ENCODE measurements at regions not wholly inside any gene's neighbourhood (a gene's known extent, or its start where the extent isn't known, plus 50 kb on each side); places are given as distances from the start of the nearest gene placed in this dataset.

DNA sequence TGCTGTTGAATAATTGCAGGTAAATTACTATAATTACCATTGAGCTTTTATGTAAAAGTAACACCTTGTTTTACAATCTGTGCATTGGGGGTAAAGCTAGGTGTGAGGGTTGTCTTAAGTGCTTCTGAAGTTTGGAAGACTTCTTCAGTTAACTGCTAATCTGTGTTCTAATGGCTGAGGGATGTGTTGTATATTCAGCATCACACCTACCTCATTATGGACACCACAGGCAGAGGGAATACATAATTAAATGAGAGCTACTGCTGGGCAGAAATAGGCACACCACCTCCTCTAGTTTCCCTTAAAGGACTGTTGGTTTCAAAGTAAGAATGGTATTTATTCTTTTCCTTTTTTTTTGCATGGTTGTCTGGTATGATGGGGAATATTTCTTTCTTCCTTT, 502.3 kb upstream of the RGS6 start:
- TF ChIP-seq CTCF (IDR thresholded peaks at IDR 0.05; ENCODE audit: low read length): no peak
- TF ChIP-seq EZH2 (IDR thresholded peaks at IDR 0.05; ENCODE audit: borderline replicate concordance, low read length): no peak

Measured in OCI-LY1 (cell line).